22Rv1 (cell line): ENCODE measurements at regions not wholly inside any gene's neighbourhood (a gene's known extent, or its start where the extent isn't known, plus 50 kb on each side); places are given as distances from the start of the nearest gene placed in this dataset.

ENCODE experiments used
- H3K27ac ChIP-seq: fragments of 450-650 bp; 2 replicates; pipeline ENCODE4 v1.5.1; 2017
- CTCF ChIP-seq: fragments of 450-650 bp; IDR thresholded peaks from 2 replicates; pipeline ENCODE4 v1.5.1; 2017; ENCODE audit warnings: mild to moderate bottlenecking
- ZFX ChIP-seq: fragments of 450-650 bp; IDR thresholded peaks from 2 replicates; pipeline ENCODE4 v1.6.1; 2017; ENCODE audit warnings: antibody characterized with exemption, borderline replicate concordance

GRCh38 chr9:120151806-120152205 is 428.2 kb downstream of the CDK5RAP2 start:
- no peak for TF ChIP-seq ZFX
- TF ChIP-seq CTCF: no peak
- H3K27ac ChIP-seq: no peak overlapping the region

GRCh38 chr9:120151149-120151548 is 428.8 kb downstream of the CDK5RAP2 start:
- TF ChIP-seq CTCF (no peak), ZFX (no peak)
- no peak overlapping the region for H3K27ac ChIP-seq

- no peak for TF ChIP-seq CTCF
- no peak overlapping the region for H3K27ac ChIP-seq
These were observed 441.0 kb downstream of the CDK5RAP2 start for GRCh38 chr9:120138955-120139354.

GRCh38 chr9:120137186-120137840 is 442.7 kb downstream of the CDK5RAP2 start:
- H3K27ac ChIP-seq: no peak overlapping the region
- no peak for TF ChIP-seq ZFX
- TF ChIP-seq CTCF: no peak

- TF ChIP-seq ZFX: no peak
- no peak for TF ChIP-seq CTCF
- H3K27ac ChIP-seq: no peak overlapping the region
These were observed 443.3 kb downstream of the CDK5RAP2 start for GRCh38 chr9:120136696-120137095.

- no peak for TF ChIP-seq CTCF
- no peak for TF ChIP-seq ZFX
- H3K27ac ChIP-seq: no peak overlapping the region
These were observed 462.9 kb downstream of the CDK5RAP2 start for GRCh38 chr9:120117081-120117480.

GRCh38 chr9:120110520-120110919 is 469.4 kb downstream of the CDK5RAP2 start:
- H3K27ac ChIP-seq: no peak overlapping the region
- TF ChIP-seq CTCF: no peak
- TF ChIP-seq ZFX: no peak
